PC-3 (cell line): ENCODE measurements at regions not wholly inside any gene's neighbourhood (a gene's known extent, or its start where the extent isn't known, plus 50 kb on each side); places are given as distances from the start of the nearest gene placed in this dataset.
"Not testable (repeated sequence)": the region's sequence is repeated elsewhere in the genome, so short reads cannot be mapped to it uniquely, and the experiment has no call there.

Experiments used
- ATAC-seq: fragments of 200-7000 bp; cut with Tn5 transposase; 2 replicates; pipeline ENCODE4 v1.9.1; 2020; ENCODE audit warnings: mild to moderate bottlenecking, moderate library complexity
- BruUV-seq: library from RNA; stranded (reverse); fragments of 400-500 nt; replicated peaks from 2 replicates; lab custom pipeline; 2021; lab: Mats Ljungman, UMichigan
- CTCF ChIA-PET: fragments of 300-600 bp; sonication (Branson Sonifier 250); formaldehyde crosslinking; loops from one replicate; lab custom pipeline; 2022; ENCODE audit warnings: antibody characterized with exemption; lab: Charles Lee
- POLR2A ChIA-PET: fragments of 300-600 bp; sonication (Branson Sonifier 250); formaldehyde crosslinking; loops from one replicate; lab custom pipeline; 2022; ENCODE audit warnings: antibody characterized with exemption; ENCODE audit not compliant: unreplicated experiment; lab: Charles Lee
- DNase-seq: peaks from one replicate; pipeline ENCODE4 v3.0.0-alpha.2; 2015
- H2AFZ ChIP-seq: fragments of 300-600 bp; sonication (generic); 2 replicates; pipeline ENCODE4 v1.6.0; 2016; ENCODE audit warnings: antibody characterized with exemption, low read length
- H3F3A ChIP-seq: fragments of 300-600 bp; sonication (generic); one replicate; pipeline ENCODE4 v1.6.0; 2017; ENCODE audit warnings: antibody characterized with exemption, low read length, control low read depth, mild to moderate bottlenecking; ENCODE audit not compliant: unreplicated experiment
- H3K27ac ChIP-seq: fragments of 300-600 bp; sonication (generic); 2 replicates; pipeline ENCODE4 v1.5.1; 2016; ENCODE audit warnings: mild to moderate bottlenecking, low read length
- H3K27me3 ChIP-seq: fragments of 300-600 bp; sonication (generic); 2 replicates; pipeline ENCODE4 v1.6.1; 2016; ENCODE audit warnings: low read length, mixed read lengths
- H3K36me3 ChIP-seq: fragments of 300-600 bp; sonication (generic); 2 replicates; pipeline ENCODE4 v1.6.1; 2016; ENCODE audit warnings: low read depth, mixed run types, low read length, mixed read lengths
- H3K4me1 ChIP-seq: fragments of 300-600 bp; sonication (generic); 2 replicates; pipeline ENCODE4 v1.5.1; 2016; ENCODE audit warnings: low read length; ENCODE audit not compliant: insufficient read depth
- H3K4me2 ChIP-seq: fragments of 300-600 bp; sonication (generic); 2 replicates; pipeline ENCODE4 v1.6.0; 2016; ENCODE audit warnings: low read length
- H3K4me3 ChIP-seq: fragments of 300-600 bp; sonication (generic); 2 replicates; pipeline ENCODE4 v1.5.1; 2016; ENCODE audit warnings: mild to moderate bottlenecking, low read length, mixed read lengths
- H3K79me2 ChIP-seq: fragments of 300-600 bp; sonication (generic); 2 replicates; pipeline ENCODE4 v1.6.1; 2017; ENCODE audit warnings: low read length, mixed read lengths
- H3K9ac ChIP-seq: fragments of 300-600 bp; sonication (generic); 2 replicates; pipeline ENCODE4 v1.6.0; 2016; ENCODE audit warnings: mild to moderate bottlenecking, low read length
- H3K9me2 ChIP-seq: fragments of 300-600 bp; sonication (generic); replicated peaks from 2 replicates; pipeline ENCODE4 v1.6.1; 2016; ENCODE audit warnings: mixed run types, low read length, mixed read lengths
- H3K9me3 ChIP-seq: fragments of 300-600 bp; sonication (generic); 2 replicates; pipeline ENCODE4 v1.6.1; 2016; ENCODE audit warnings: low read length, mixed read lengths
- H4K20me1 ChIP-seq: fragments of 300-600 bp; sonication (generic); 2 replicates; pipeline ENCODE4 v1.6.1; 2016; ENCODE audit warnings: low read length, mixed read lengths
- EZH2 ChIP-seq: fragments of 300-600 bp; sonication (generic); IDR thresholded peaks from one replicate; pipeline ENCODE4 v1.6.1; 2017; ENCODE audit warnings: antibody characterized with exemption, mild to moderate bottlenecking, low read length; ENCODE audit not compliant: unreplicated experiment
- EZH2phosphoT487 ChIP-seq: fragments of 300-600 bp; sonication (generic); IDR thresholded peaks from 2 replicates; pipeline ENCODE4 v1.6.1; 2018; ENCODE audit warnings: mild to moderate bottlenecking, antibody characterized with exemption, low read length, borderline replicate concordance
- intact Hi-C: fragments of 100-400 bp; cut with micrococcal nuclease; formaldehyde crosslinking; loops from 2 replicates; pipeline ENCODE4 v1.9.0; 2023
- TF ChIP-seq, protein P1 (sequence below): fragments of 300-600 bp; sonication (generic); conservative IDR thresholded peaks from 2 replicates; pipeline ENCODE4 v1.5.1; 2017; ENCODE audit warnings: antibody characterized with exemption, low read depth, mild to moderate bottlenecking, low read length

DNA sequence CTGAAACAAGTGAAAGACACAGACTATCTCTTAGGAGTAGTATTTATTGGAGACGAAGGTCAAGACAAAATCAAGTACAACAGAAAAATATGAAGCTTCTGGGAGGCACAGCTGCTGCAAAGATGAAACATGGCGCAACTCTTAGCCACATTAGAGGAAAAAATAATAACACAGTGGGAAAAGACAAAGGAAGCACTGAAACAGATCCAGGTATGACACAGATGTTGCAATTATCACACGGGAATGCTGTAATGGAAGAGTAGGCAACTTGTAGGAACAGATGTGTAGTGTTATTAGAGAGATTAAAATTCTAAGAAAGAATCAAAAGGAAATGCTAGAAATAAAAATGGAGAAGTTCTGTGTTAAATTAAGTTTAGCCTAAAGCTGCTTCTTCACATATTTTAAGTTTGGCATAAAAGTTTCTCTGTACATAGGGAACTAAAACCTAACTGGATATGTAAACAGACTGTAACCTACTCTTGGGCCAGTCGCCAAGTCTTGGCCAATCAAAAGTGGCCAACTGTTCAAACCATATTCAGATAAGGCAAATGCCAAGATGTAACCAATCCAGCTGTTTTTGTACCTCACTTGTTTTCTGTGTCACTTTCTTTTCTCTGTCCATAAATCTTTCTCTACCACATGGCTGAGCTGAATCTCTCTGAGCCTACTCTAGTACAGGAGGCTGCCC is 1132.0 kb upstream of the LRRTM3 start:
- Histone ChIP-seq H2AFZ (no peak overlapping the region), H3F3A (no peaks in the 10 kb centered on the region), H4K20me1 (no peaks in the 10 kb centered on the region), H3K27ac (no peak overlapping the region), H3K36me3 (no peaks in the 10 kb centered on the region), H3K27me3 (no peaks in the 10 kb centered on the region), H3K4me1 (no peaks in the 10 kb centered on the region), H3K9ac (no peak overlapping the region), H3K4me3 (no peak overlapping the region), H3K4me2 (no peak overlapping the region), H3K9me2 (no peaks in the 10 kb centered on the region), H3K9me3 (no peaks in the 10 kb centered on the region), H3K79me2 (no peaks in the 10 kb centered on the region)
- intact Hi-C loops, result loop anchor here (5.0 kb wide), 1 partner anchor 592 kb away; no protein-coding TSS in a partner anchor
- ChIA-PET POLR2A (no interaction called here), CTCF (no interaction called here)
- DNase-seq (peak; percentile 40), ATAC-seq (peak; percentile 18; the same call in 1 of the 2 replicates)
- no TSS peak for BruUV-seq
- TF ChIP-seq EZH2phosphoT487, result no peak

DNA sequence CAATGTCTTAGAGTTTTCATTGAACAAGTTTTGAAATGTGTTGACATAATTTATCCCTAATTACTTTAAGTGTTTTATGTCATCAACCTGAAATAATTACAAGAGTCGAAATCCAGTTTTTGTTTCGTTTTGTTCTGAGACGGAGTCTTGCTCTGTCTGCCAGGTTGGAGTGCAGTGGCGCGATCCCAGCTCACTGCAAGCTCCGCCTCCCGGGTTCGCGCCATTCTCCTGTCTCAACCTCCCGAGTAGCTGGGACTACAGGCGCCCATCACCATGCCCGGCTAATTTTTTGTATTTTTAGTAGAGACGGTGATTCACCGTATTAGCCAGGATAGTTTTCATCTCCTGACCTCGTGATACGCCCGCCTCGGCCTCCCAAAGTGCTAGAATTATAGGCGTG is 1131.0 kb upstream of the LRRTM3 start:
- H3K27ac ChIP-seq, POLR2A ChIA-PET, ATAC-seq: not testable (repeated sequence)

DNA sequence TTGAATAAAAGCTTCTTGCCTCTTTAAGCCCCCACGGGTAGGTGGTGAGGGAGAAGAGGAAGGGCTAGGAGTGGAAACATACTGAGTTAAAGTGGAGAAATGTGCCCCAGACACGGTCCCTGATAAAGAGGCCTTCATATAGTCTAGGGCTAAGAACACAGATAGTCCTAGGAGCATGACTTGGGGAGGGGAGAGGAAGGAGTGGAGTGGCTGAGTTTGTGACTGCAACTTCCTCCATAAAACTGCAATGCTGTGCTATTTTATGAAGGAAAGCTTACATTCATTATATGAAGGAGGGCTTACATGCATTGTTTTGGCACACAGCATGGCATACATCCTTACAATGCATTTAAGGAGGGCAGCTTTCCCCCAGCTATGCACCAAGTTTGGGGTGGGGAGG is 1129.4 kb upstream of the LRRTM3 start:
- H3K4me1 ChIP-seq, result no peaks in the 10 kb centered on the region
- H3F3A ChIP-seq, result no peaks in the 10 kb centered on the region
- no peak overlapping the region for H3K4me3 ChIP-seq
- no peaks in the 10 kb centered on the region for H3K27me3 ChIP-seq
- no peaks in the 10 kb centered on the region for H3K9me3 ChIP-seq
- no TSS peak for BruUV-seq
- H3K36me3 ChIP-seq, result no peaks in the 10 kb centered on the region
- no peak overlapping the region for H2AFZ ChIP-seq
- intact Hi-C loops, result no loop called here
- TF ChIP-seq EZH2 (no peak), EZH2phosphoT487 (no peak)
- TF ChIP-seq, protein P1, sequence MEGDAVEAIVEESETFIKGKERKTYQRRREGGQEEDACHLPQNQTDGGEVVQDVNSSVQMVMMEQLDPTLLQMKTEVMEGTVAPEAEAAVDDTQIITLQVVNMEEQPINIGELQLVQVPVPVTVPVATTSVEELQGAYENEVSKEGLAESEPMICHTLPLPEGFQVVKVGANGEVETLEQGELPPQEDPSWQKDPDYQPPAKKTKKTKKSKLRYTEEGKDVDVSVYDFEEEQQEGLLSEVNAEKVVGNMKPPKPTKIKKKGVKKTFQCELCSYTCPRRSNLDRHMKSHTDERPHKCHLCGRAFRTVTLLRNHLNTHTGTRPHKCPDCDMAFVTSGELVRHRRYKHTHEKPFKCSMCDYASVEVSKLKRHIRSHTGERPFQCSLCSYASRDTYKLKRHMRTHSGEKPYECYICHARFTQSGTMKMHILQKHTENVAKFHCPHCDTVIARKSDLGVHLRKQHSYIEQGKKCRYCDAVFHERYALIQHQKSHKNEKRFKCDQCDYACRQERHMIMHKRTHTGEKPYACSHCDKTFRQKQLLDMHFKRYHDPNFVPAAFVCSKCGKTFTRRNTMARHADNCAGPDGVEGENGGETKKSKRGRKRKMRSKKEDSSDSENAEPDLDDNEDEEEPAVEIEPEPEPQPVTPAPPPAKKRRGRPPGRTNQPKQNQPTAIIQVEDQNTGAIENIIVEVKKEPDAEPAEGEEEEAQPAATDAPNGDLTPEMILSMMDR, result no peak
- CTCF ChIA-PET, result no interaction called here
- POLR2A ChIA-PET, result interaction anchor here (0.6 kb wide), 1 partner anchor 43 kb away, joined by 4 read pairs; no protein-coding TSS in a partner anchor
- no peak overlapping the region for H3K27ac ChIP-seq
- no peak overlapping the region for H3K4me2 ChIP-seq
- no peak for ATAC-seq
- H4K20me1 ChIP-seq, result no peaks in the 10 kb centered on the region
- no peak for DNase-seq
- H3K9ac ChIP-seq, result no peak overlapping the region
- no peaks in the 10 kb centered on the region for H3K9me2 ChIP-seq
- H3K79me2 ChIP-seq, result no peaks in the 10 kb centered on the region

More for the DNA sequence above, 1131.0 kb upstream of the LRRTM3 start:
- H3K9me3 ChIP-seq, BruUV-seq, H2AFZ ChIP-seq, H3K9ac ChIP-seq, H3F3A ChIP-seq, DNase-seq, H3K4me2 ChIP-seq, H4K20me1 ChIP-seq, H3K79me2 ChIP-seq, H3K36me3 ChIP-seq, H3K9me2 ChIP-seq, H3K4me1 ChIP-seq, CTCF ChIA-PET, H3K27me3 ChIP-seq, H3K4me3 ChIP-seq: not testable (repeated sequence)
- intact Hi-C loops, result loop anchor here (5.0 kb wide), 1 partner anchor 593 kb away; no protein-coding TSS in a partner anchor
